Testis (tissue), 2 donors: ENCODE measurements at regions not wholly inside any gene's neighbourhood (a gene's known extent, or its start where the extent isn't known, plus 50 kb on each side); places are given as distances from the start of the nearest gene placed in this dataset.

ENCODE experiments used
- POLR2A ChIP-seq: fragments of 450-650 bp; IDR thresholded peaks from one replicate; pipeline ENCODE4 v1.6.1; 2017; ENCODE audit warnings: antibody characterized with exemption, mild to moderate bottlenecking, moderate library complexity
- TF ChIP-seq, protein P1 (sequence below), 3 experiments: fragments of 450-650 bp in 2 of 3; fragments of 200-600 bp in 1 of 3; sonication (generic) in 1 of 3; IDR thresholded peaks; one replicate each; pipeline ENCODE4 v1.5.1; 2016 to 2019; ENCODE audit warnings: antibody characterized with exemption in 3 of 3, mild to moderate bottlenecking in 2 of 3, moderate library complexity in 1 of 3

- TF ChIP-seq, protein P1, sequence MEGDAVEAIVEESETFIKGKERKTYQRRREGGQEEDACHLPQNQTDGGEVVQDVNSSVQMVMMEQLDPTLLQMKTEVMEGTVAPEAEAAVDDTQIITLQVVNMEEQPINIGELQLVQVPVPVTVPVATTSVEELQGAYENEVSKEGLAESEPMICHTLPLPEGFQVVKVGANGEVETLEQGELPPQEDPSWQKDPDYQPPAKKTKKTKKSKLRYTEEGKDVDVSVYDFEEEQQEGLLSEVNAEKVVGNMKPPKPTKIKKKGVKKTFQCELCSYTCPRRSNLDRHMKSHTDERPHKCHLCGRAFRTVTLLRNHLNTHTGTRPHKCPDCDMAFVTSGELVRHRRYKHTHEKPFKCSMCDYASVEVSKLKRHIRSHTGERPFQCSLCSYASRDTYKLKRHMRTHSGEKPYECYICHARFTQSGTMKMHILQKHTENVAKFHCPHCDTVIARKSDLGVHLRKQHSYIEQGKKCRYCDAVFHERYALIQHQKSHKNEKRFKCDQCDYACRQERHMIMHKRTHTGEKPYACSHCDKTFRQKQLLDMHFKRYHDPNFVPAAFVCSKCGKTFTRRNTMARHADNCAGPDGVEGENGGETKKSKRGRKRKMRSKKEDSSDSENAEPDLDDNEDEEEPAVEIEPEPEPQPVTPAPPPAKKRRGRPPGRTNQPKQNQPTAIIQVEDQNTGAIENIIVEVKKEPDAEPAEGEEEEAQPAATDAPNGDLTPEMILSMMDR (IDR thresholded peaks at IDR 0.05) = no peak
- no peak for TF ChIP-seq POLR2A
These were observed 656.9 kb downstream of the EPHA4 start for GRCh38 chr2:220915092-220915623.
